ENCODE measurements at regions not wholly inside any gene's neighbourhood (a gene's known extent, or its start where the extent isn't known, plus 50 kb on each side); places are given as distances from the start of the nearest gene placed in this dataset.
"Not testable (repeated sequence)": the region's sequence is repeated elsewhere in the genome, so short reads cannot be mapped to it uniquely, and the experiment has no call there.

DNA sequence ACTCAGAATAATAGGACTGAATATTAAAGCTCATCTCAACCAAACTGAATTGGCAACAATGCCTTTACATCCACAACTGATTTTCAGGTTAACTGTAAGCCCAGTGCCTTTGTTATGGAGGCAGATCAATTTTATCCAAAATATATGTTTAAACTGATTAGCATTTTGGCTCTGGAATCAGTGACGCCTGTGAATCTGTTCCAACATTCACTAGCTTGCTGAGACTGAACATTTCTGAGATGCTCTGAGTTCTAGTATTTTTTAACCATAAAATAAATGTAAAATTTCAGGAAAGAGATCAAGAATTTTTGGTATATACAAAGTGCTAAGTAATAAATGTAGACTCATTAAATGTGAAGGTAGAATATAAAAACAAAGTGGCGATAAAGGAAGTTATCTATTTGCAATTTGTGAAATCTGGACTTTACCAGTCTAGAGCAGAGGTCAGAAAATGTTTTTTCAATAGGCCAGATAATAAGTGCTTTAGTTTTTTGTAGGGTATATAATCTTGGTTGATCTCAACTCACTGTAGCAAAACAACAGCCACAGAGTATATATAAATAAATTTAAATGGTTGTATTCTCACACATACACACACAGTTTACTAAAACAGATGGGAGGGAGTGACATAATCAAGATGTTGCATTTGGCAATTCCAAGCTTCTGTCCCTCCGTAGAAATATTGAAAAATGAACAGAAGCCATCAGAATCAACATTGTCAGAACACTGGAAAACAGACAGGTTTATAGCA, 560.3 kb downstream of the ZWINT start:
- DNase-seq (ENCODE audit: extremely low spot score) = no peak
- TF ChIP-seq, protein P1, sequence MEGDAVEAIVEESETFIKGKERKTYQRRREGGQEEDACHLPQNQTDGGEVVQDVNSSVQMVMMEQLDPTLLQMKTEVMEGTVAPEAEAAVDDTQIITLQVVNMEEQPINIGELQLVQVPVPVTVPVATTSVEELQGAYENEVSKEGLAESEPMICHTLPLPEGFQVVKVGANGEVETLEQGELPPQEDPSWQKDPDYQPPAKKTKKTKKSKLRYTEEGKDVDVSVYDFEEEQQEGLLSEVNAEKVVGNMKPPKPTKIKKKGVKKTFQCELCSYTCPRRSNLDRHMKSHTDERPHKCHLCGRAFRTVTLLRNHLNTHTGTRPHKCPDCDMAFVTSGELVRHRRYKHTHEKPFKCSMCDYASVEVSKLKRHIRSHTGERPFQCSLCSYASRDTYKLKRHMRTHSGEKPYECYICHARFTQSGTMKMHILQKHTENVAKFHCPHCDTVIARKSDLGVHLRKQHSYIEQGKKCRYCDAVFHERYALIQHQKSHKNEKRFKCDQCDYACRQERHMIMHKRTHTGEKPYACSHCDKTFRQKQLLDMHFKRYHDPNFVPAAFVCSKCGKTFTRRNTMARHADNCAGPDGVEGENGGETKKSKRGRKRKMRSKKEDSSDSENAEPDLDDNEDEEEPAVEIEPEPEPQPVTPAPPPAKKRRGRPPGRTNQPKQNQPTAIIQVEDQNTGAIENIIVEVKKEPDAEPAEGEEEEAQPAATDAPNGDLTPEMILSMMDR (IDR thresholded peaks at IDR 0.05) = no peak
- TF ChIP-seq EP300 (IDR thresholded peaks at IDR 0.05) = no peak
- TF ChIP-seq POLR2AphosphoS5 (IDR thresholded peaks at IDR 0.05) = no peak
- no peak for TF ChIP-seq POLR2A (IDR thresholded peaks at IDR 0.05; ENCODE audit: low read depth)
- Histone ChIP-seq H3K36me3 (no peaks in the 10 kb centered on the region), H3K27ac (replicated peaks in 1 of 4) (no peak overlapping the region), H3K4me3 (no peak overlapping the region), H3K4me1 (no peaks in the 10 kb centered on the region), H3K27me3 (no peaks in the 10 kb centered on the region), H3K9me3 (no peaks in the 10 kb centered on the region)
- intact Hi-C loops (cut with DNase I) = no loop called here
- WGBS = 48% methylated on average over 3 of the region's 3 CpGs

DNA sequence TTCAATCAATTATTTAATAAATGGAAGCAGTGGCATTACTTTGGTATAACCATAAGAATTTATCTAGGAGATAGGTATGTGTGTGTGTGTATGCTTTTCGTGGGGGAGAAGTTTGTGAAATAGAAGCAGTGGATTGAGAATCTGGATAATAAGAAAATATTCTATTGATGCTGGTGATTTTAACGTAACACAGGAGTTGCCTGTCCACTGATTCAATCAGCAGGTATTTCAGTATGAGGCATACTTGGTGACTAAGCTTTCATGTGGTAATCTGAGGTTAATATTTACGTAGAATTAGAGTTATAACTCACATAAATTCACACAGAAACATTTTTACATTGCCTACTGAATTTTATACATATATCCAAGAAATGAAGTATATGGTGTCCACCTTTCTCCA, 568.0 kb downstream of the ZWINT start:
- no peak for DNase-seq (ENCODE audit: extremely low spot score)
- peaks cover 0 to 6% (median 0%) of the 10 kb centered on the region in 4 donors for H3K9me3 ChIP-seq
- H3K4me1 ChIP-seq = no peaks in the 10 kb centered on the region
- no peak overlapping the region for H3K27ac ChIP-seq (replicated peaks in 1 of 4)
- H3K4me3 ChIP-seq = no peak overlapping the region
- intact Hi-C loops (cut with DNase I) = no loop called here
- TF ChIP-seq POLR2AphosphoS5 (IDR thresholded peaks at IDR 0.05) = no peak
- WGBS = 71% methylated on average over 3 of the region's 3 CpGs
- H3K36me3 ChIP-seq = no peaks in the 10 kb centered on the region
- no peaks in the 10 kb centered on the region for H3K27me3 ChIP-seq

DNA sequence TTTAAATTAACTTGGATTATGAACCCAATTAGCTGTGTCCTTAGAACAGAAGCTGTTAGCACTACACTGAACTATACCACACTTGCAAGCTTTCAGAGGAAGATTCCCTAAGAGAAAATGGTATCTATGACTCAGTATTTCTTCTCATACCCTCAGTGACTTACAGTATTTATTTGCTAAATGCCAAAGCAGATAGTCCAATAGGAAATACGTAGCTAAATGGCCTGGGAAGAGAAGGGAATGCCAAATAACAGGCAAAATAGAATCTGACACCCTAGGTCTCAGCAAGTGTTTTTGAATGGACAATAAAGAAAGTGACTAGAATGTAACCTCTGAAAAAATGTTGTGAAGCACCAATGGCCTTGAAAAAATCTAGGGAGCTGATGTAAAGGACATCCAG, 570.8 kb downstream of the ZWINT start:
- intact Hi-C loops (cut with DNase I); DNase-seq (ENCODE audit: extremely low spot score); H3K4me3 ChIP-seq; H3K36me3 ChIP-seq; H3K9me3 ChIP-seq; H3K27me3 ChIP-seq; H3K4me1 ChIP-seq; H3K27ac ChIP-seq (replicated peaks in 1 of 4): not testable (repeated sequence)
- WGBS = 43% methylated on average over 1 of the region's 1 CpG

DNA sequence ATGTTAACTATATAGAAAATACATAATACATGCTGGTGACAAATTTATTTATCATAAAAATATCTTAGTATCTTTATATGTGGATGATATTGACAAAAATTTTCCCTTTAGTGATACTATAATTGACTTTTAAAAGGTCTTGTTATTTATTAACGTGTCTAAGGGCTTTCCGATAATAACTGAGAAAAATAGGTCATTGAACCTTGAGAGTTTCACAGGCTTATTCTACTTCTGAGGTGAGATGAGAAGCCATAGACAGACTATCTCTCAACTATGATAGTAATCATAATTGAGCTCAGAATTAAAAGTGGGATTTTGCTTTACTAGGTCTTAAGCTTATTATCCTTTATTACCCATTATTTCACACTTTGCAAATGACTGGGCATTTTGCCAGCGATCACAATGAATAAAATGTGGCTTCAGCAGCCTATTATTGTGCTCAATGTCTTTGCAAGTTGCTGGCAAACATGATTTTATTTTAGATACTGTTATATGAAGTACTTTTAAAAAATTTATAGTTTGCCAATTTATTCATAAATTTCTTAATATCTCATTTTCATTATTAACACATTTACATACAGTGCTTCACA, 574.5 kb downstream of the ZWINT start:
- no peak for TF ChIP-seq POLR2A (IDR thresholded peaks at IDR 0.05; ENCODE audit: low read depth)
- TF ChIP-seq POLR2AphosphoS5 (IDR thresholded peaks at IDR 0.05) = no peak
- no peak for TF ChIP-seq EP300 (IDR thresholded peaks at IDR 0.05)
- TF ChIP-seq, protein P1 (IDR thresholded peaks at IDR 0.05) = no peak
- Histone ChIP-seq H3K36me3 (no peaks in the 10 kb centered on the region), H3K4me3 (no peak overlapping the region), H3K9me3 (peaks cover 0 to 6% (median 0%) of the 10 kb centered on the region in 4 donors), H3K4me1 (no peaks in the 10 kb centered on the region), H3K27ac (replicated peaks in 1 of 4) (no peak overlapping the region), H3K27me3 (no peaks in the 10 kb centered on the region)
- no peak for DNase-seq (ENCODE audit: extremely low spot score)
- WGBS = 79% methylated on average over 3 of the region's 3 CpGs
- intact Hi-C loops (cut with DNase I) = no loop called here

DNA sequence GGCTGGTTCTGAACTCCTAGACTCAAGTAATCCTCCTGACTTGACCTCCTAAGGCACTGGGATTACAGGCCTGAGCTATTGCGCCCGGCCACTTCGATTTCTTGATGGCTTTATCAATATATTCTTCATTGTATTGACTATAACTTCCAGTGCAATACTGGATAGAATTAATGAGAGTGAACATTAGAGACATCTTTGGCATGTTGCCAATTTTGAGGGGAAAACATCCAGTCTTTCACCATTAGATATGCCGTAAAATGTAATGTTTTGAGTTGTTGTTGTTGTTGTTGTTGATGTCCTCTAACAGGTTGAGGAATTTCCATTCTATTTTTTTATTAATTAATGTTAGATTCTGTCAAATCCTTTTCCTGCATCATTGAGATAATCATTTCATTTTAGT, 578.9 kb downstream of the ZWINT start:
- H3K4me1 ChIP-seq = no peaks in the 10 kb centered on the region
- 84% methylated on average over 4 of the region's 4 CpGs for WGBS

More for the DNA sequence above, 578.9 kb downstream of the ZWINT start:
- H3K27me3 ChIP-seq = no peaks in the 10 kb centered on the region
- TF ChIP-seq POLR2AphosphoS5 (IDR thresholded peaks at IDR 0.05) = no peak
- no peak for TF ChIP-seq EP300 (IDR thresholded peaks at IDR 0.05)
- TF ChIP-seq, protein P1 (IDR thresholded peaks at IDR 0.05) = no peak
- no peak for TF ChIP-seq POLR2A (IDR thresholded peaks at IDR 0.05; ENCODE audit: low read depth)
- no peaks in the 10 kb centered on the region for H3K9me3 ChIP-seq
- intact Hi-C loops (cut with DNase I) = no loop called here
- no peak overlapping the region for H3K4me3 ChIP-seq
- no peak overlapping the region for H3K27ac ChIP-seq (replicated peaks in 1 of 4)
- DNase-seq (ENCODE audit: extremely low spot score) = no peak
- no peaks in the 10 kb centered on the region for H3K36me3 ChIP-seq
